HepG2 (cell line): ENCODE measurements at regions not wholly inside any gene's neighbourhood (a gene's known extent, or its start where the extent isn't known, plus 50 kb on each side); places are given as distances from the start of the nearest gene placed in this dataset.

ENCODE experiments used
- HOXA9 ChIP-seq: sonication (generic); formaldehyde crosslinking; IDR thresholded peaks from 2 replicates; pipeline ENCODE4 v1.8.1; 2022; ENCODE audit warnings: missing genetic modification reagents, mild to moderate bottlenecking, moderate library complexity, borderline replicate concordance
- KDM1A ChIP-seq: IDR thresholded peaks from 2 replicates; pipeline ENCODE4 v1.6.1; 2016; ENCODE audit warnings: missing compliant biosample characterization
- PAF1 ChIP-seq: IDR thresholded peaks from 2 replicates; pipeline ENCODE4 v1.6.1; 2016; ENCODE audit warnings: missing genetic modification reagents, missing compliant biosample characterization
- TCF12 ChIP-seq, 2 experiments: fragments of 450-650 bp in 1 of 2; sonication (generic) in 1 of 2; formaldehyde crosslinking in 1 of 2; IDR thresholded peaks; 2 replicates each; pipeline versions ENCODE4 v1.6.1 to v1.8.0; 2017 to 2022; ENCODE audit warnings: antibody characterized with exemption in 1 of 2, mild to moderate bottlenecking in 1 of 2, missing genetic modification reagents in 1 of 2, moderate library complexity in 1 of 2
- ZNF224 ChIP-seq: sonication (generic); formaldehyde crosslinking; IDR thresholded peaks from 2 replicates; pipeline ENCODE4 v1.5.0; 2020; ENCODE audit warnings: mild to moderate bottlenecking, missing genetic modification reagents
- ZNF878 ChIP-seq: sonication (generic); formaldehyde crosslinking; IDR thresholded peaks from 2 replicates; pipeline ENCODE4 v1.8.1; 2023; ENCODE audit warnings: mild to moderate bottlenecking, missing genetic modification reagents, moderate library complexity
- TF ChIP-seq, protein P1 (sequence below): sonication (generic); formaldehyde crosslinking; IDR thresholded peaks from 2 replicates; pipeline ENCODE4 v1.5.0; 2020; ENCODE audit warnings: mild to moderate bottlenecking, missing genetic modification reagents, moderate library complexity
- TF ChIP-seq, protein P2 (sequence below): sonication (generic); formaldehyde crosslinking; IDR thresholded peaks from 2 replicates; pipeline ENCODE4 v1.4.0; 2020; ENCODE audit warnings: mild to moderate bottlenecking, missing genetic modification reagents
- TF ChIP-seq, protein P3 (sequence below): sonication (generic); formaldehyde crosslinking; IDR thresholded peaks from 2 replicates; pipeline ENCODE4 v1.8.1; 2022; ENCODE audit warnings: mild to moderate bottlenecking, missing genetic modification reagents
- TF ChIP-seq, protein P4 (sequence below): sonication (generic); formaldehyde crosslinking; IDR thresholded peaks from 2 replicates; pipeline ENCODE4 v1.8.0; 2023; ENCODE audit warnings: mild to moderate bottlenecking, missing genetic modification reagents

DNA sequence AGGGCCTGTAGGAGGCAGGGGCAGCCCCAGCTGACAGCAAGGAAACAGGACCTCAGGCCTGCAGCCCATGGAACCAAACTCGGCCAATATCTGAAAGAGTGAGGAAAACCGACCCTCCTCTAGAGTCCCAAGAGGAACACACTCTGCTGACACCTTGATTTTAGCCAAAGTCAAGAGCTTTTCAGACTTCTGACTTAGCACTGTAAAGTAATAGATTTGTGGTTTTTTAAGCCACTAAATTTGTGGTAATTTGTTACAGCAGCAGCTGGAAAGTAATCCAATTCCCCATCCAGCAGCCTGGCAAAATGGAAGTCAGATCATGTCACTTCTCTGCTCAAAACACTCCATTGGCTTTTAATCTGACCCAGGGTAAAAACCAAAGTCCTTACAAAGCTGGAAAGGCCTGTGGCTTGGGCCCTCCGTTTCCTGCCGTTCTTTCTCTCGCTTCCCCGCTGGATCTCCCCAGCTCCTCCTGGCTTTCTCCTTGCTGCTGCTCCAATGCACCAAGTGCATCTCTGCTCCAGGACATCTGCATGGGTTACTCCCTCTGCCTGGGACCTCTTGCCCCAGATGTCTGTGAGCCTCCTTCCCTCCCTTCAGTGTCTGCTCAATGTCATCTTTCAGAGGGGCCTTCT is 79.0 kb downstream of the C5orf15 start:
- TF ChIP-seq, protein P1, sequence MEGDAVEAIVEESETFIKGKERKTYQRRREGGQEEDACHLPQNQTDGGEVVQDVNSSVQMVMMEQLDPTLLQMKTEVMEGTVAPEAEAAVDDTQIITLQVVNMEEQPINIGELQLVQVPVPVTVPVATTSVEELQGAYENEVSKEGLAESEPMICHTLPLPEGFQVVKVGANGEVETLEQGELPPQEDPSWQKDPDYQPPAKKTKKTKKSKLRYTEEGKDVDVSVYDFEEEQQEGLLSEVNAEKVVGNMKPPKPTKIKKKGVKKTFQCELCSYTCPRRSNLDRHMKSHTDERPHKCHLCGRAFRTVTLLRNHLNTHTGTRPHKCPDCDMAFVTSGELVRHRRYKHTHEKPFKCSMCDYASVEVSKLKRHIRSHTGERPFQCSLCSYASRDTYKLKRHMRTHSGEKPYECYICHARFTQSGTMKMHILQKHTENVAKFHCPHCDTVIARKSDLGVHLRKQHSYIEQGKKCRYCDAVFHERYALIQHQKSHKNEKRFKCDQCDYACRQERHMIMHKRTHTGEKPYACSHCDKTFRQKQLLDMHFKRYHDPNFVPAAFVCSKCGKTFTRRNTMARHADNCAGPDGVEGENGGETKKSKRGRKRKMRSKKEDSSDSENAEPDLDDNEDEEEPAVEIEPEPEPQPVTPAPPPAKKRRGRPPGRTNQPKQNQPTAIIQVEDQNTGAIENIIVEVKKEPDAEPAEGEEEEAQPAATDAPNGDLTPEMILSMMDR (CRISPR knock-in tag), result no peak
- TF ChIP-seq KDM1A (CRISPR knock-in tag) (no peak), ZNF878 (CRISPR knock-in tag) (no peak), PAF1 (CRISPR knock-in tag) (no peak), ZNF224 (CRISPR knock-in tag) (no peak), HOXA9 (CRISPR knock-in tag) (no peak), TCF12 (IDR thresholded peaks at IDR 0.05) (no peak), TCF12 (CRISPR knock-in tag; IDR thresholded peaks at IDR 0.05) (no peak)
- TF ChIP-seq, protein P2, sequence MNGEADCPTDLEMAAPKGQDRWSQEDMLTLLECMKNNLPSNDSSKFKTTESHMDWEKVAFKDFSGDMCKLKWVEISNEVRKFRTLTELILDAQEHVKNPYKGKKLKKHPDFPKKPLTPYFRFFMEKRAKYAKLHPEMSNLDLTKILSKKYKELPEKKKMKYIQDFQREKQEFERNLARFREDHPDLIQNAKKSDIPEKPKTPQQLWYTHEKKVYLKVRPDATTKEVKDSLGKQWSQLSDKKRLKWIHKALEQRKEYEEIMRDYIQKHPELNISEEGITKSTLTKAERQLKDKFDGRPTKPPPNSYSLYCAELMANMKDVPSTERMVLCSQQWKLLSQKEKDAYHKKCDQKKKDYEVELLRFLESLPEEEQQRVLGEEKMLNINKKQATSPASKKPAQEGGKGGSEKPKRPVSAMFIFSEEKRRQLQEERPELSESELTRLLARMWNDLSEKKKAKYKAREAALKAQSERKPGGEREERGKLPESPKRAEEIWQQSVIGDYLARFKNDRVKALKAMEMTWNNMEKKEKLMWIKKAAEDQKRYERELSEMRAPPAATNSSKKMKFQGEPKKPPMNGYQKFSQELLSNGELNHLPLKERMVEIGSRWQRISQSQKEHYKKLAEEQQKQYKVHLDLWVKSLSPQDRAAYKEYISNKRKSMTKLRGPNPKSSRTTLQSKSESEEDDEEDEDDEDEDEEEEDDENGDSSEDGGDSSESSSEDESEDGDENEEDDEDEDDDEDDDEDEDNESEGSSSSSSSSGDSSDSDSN (CRISPR knock-in tag), result no peak
- TF ChIP-seq, protein P3, sequence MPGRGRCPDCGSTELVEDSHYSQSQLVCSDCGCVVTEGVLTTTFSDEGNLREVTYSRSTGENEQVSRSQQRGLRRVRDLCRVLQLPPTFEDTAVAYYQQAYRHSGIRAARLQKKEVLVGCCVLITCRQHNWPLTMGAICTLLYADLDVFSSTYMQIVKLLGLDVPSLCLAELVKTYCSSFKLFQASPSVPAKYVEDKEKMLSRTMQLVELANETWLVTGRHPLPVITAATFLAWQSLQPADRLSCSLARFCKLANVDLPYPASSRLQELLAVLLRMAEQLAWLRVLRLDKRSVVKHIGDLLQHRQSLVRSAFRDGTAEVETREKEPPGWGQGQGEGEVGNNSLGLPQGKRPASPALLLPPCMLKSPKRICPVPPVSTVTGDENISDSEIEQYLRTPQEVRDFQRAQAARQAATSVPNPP (CRISPR knock-in tag), result no peak
- TF ChIP-seq, protein P4, sequence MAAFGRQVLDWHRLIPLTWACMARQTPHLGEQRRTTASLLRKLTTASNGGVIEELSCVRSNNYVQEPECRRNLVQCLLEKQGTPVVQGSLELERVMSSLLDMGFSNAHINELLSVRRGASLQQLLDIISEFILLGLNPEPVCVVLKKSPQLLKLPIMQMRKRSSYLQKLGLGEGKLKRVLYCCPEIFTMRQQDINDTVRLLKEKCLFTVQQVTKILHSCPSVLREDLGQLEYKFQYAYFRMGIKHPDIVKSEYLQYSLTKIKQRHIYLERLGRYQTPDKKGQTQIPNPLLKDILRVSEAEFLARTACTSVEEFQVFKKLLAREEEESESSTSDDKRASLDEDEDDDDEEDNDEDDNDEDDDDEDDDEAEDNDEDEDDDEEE (CRISPR knock-in tag), result no peak
